WTC11 (cell line): ENCODE measurements at regions not wholly inside any gene's neighbourhood (a gene's known extent, or its start where the extent isn't known, plus 50 kb on each side); places are given as distances from the start of the nearest gene placed in this dataset.

Experiments used
- ATAC-seq: fragments of 200-7000 bp; cut with Tn5 transposase; 2 replicates; pipeline ENCODE4 v1.10.0; 2021; ENCODE audit warnings: mild to moderate bottlenecking, moderate library complexity
- CTCF ChIA-PET: fragments of 300-600 bp; sonication (Branson Sonifier 250); formaldehyde crosslinking; loops from one replicate; lab custom pipeline; 2021; ENCODE audit warnings: antibody characterized with exemption; lab: Charles Lee
- POLR2A ChIA-PET: fragments of 350-600 bp; sonication (Branson Sonifier 250); formaldehyde crosslinking; loops from one replicate; lab custom pipeline; 2021; ENCODE audit warnings: antibody characterized with exemption; lab: Charles Lee
- DNase-seq: peaks from one replicate; pipeline ENCODE4 v3.0.0; 2021; ENCODE audit warnings: low spot score
- H3K27ac Mint-ChIP-seq: 2 replicates; pipeline ENCODE4 v1.8.0; 2021; ENCODE audit warnings: mixed read lengths
- H3K27me3 Mint-ChIP-seq: 2 replicates; pipeline ENCODE4 v1.8.0; 2021; ENCODE audit warnings: low read depth, mild to moderate bottlenecking, moderate library complexity, mixed read lengths
- H3K36me3 Mint-ChIP-seq: 2 replicates; pipeline ENCODE4 v1.8.0; 2021; ENCODE audit warnings: mixed read lengths
- H3K4me1 Mint-ChIP-seq: 2 replicates; pipeline ENCODE4 v1.8.0; 2022; ENCODE audit warnings: mixed read lengths
- H3K4me3 Mint-ChIP-seq: 2 replicates; pipeline ENCODE4 v1.8.0; 2021; ENCODE audit warnings: mild to moderate bottlenecking, moderate library complexity, mixed read lengths
- H3K9me3 Mint-ChIP-seq: 2 replicates; pipeline ENCODE4 v1.8.0; 2021; ENCODE audit warnings: mixed read lengths
- ESRRA ChIP-seq: sonication (generic); formaldehyde crosslinking; IDR thresholded peaks from 2 replicates; pipeline ENCODE4 v1.8.1; 2022; ENCODE audit warnings: mild to moderate bottlenecking, missing genetic modification reagents, borderline replicate concordance
- FOXK1 ChIP-seq: sonication (generic); formaldehyde crosslinking; IDR thresholded peaks from 2 replicates; pipeline ENCODE4 v1.8.0; 2022; ENCODE audit warnings: mild to moderate bottlenecking, moderate library complexity, missing genetic modification reagents
- KAT7 ChIP-seq: sonication (generic); formaldehyde crosslinking; IDR thresholded peaks from 2 replicates; pipeline ENCODE4 v1.8.1; 2023; ENCODE audit warnings: missing genetic modification reagents, mild to moderate bottlenecking, borderline replicate concordance
- MXD4 ChIP-seq: fragments of 250-450 bp; sonication (Bioruptor Pico); IDR thresholded peaks from 2 replicates; pipeline ENCODE4 v1.8.0; 2021; ENCODE audit warnings: mild to moderate bottlenecking, moderate library complexity, borderline replicate concordance
- OVOL2 ChIP-seq: fragments of 250-450 bp; sonication (Bioruptor Pico); IDR thresholded peaks from 2 replicates; pipeline ENCODE4 v1.9.0; 2021; ENCODE audit warnings: mild to moderate bottlenecking, borderline replicate concordance
- SMAD3 ChIP-seq: sonication (generic); formaldehyde crosslinking; IDR thresholded peaks from 2 replicates; pipeline ENCODE4 v1.8.0; 2022; ENCODE audit warnings: missing genetic modification reagents, mild to moderate bottlenecking, borderline replicate concordance
- TEAD1 ChIP-seq: sonication (generic); formaldehyde crosslinking; IDR thresholded peaks from 2 replicates; pipeline ENCODE4 v1.8.0; 2022; ENCODE audit warnings: mild to moderate bottlenecking, missing genetic modification reagents
- ZNF263 ChIP-seq: sonication (generic); formaldehyde crosslinking; IDR thresholded peaks from 2 replicates; pipeline ENCODE4 v1.8.1; 2022; ENCODE audit warnings: low read depth, mild to moderate bottlenecking, moderate library complexity, missing genetic modification reagents
- TF ChIP-seq, protein P1 (sequence below): fragments of 250-450 bp; sonication (Bioruptor Pico); IDR thresholded peaks from 2 replicates; pipeline ENCODE4 v1.9.0; 2021; ENCODE audit warnings: moderate library complexity, mild to moderate bottlenecking, inconsistent platforms, borderline replicate concordance
- TF ChIP-seq, protein P2 (sequence below): sonication (generic); formaldehyde crosslinking; IDR thresholded peaks from 2 replicates; pipeline ENCODE4 v1.8.0; 2023; ENCODE audit warnings: missing genetic modification reagents
- TF ChIP-seq, protein P3 (sequence below): fragments of 200-600 bp; IDR thresholded peaks from 2 replicates; pipeline ENCODE4 v1.8.0; 2022; ENCODE audit warnings: antibody characterized with exemption
- TF ChIP-seq, protein P4 (sequence below): sonication (generic); formaldehyde crosslinking; IDR thresholded peaks from 2 replicates; pipeline ENCODE4 v1.8.0; 2023; ENCODE audit warnings: mild to moderate bottlenecking, missing genetic modification reagents
- TF ChIP-seq, protein P5 (sequence below): sonication (generic); formaldehyde crosslinking; IDR thresholded peaks from 2 replicates; pipeline ENCODE4 v1.8.0; 2022; ENCODE audit warnings: missing genetic modification reagents

DNA sequence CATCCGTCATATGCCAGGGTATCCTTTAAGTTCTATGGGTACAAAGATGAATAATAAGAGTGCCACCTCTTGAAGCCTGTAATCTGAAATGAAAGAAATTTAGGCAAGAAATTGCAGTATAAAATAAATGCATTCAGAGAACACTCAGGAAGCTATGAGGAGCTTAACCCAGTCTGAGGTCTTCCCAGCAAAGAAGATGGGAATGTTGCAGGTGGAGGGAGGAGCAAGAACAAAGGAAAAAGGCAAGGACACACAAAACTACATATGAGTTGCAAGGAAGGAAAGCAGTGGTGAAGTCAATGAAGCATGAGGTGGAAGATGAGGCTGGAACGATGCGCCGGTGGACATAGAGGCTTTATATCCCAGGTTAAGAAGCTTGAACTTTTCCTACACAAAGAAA, 67.0 kb upstream of the DST start:
- Mint-ChIP-seq H3K9me3 (no peaks in the 10 kb centered on the region), H3K27ac (peak overlapping the region; percentile 85), H3K4me1 (peaks cover 39% of the 10 kb centered on the region), H3K4me3 (no peak overlapping the region), H3K27me3 (no peaks in the 10 kb centered on the region), H3K36me3 (no peaks in the 10 kb centered on the region)
- POLR2A ChIA-PET = no interaction called here
- no peak for DNase-seq
- ATAC-seq = peak; percentile 72
- CTCF ChIA-PET = interaction anchor here (0.5 to 6.5 kb wide), 28 partner anchors 11 to 286 kb away, joined by 3 to 66 read pairs (median 4); no protein-coding TSS in a partner anchor
- TF ChIP-seq FOXK1 (CRISPR knock-in tag) (no peak), TEAD1 (CRISPR knock-in tag) (no peak), SMAD3 (CRISPR knock-in tag) (no peak)
- TF ChIP-seq, protein P1, sequence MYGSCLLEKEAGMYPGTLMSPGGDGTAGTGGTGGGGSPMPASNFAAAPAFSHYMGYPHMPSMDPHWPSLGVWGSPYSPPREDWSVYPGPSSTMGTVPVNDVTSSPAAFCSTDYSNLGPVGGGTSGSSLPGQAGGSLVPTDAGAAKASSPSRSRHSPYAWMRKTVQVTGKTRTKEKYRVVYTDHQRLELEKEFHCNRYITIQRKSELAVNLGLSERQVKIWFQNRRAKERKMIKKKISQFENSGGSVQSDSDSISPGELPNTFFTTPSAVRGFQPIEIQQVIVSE (CRISPR knock-in tag) = no peak
- TF ChIP-seq, protein P2, sequence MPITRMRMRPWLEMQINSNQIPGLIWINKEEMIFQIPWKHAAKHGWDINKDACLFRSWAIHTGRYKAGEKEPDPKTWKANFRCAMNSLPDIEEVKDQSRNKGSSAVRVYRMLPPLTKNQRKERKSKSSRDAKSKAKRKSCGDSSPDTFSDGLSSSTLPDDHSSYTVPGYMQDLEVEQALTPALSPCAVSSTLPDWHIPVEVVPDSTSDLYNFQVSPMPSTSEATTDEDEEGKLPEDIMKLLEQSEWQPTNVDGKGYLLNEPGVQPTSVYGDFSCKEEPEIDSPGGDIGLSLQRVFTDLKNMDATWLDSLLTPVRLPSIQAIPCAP (CRISPR knock-in tag) = no peak

DNA sequence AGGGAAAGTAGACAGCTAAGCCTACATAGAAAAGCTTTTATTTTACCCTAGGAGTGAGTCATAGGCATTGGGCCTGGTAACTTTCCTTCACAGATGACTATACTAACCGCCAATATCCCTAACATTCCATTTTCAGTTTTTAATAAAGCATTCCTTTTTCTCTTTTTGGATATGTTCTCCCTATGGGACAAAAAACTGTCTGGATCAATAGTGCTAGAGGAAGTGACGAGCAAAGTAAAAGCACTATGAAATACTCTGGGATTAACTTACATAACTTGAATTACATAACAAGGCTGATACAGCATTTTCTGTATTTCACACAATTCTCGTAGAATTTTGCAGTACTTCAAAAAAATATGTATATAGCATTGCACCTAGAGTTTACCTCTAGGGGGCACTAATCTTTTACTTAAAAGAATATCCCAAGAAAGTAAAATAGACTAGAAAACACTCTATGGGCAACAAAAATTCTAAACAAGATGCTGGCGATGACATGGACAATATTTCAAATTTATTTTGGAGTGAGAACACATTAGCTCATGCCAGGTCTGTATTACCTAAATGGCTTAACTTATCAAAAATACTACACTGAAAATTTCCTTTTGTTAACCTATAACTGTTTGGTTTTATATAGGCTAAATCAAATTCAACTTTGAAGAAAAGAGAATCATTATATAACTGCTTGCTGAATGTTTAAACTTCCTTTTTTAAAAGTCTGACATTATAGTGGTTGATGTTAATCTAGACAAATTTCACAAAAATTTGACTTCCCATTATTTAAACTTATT, 66.3 kb upstream of the DST start:
- ChIA-PET POLR2A (no interaction called here), CTCF (interaction anchor here (0.7 to 6.5 kb wide), 25 partner anchors 10 to 286 kb away, joined by 3 to 66 read pairs (median 4); no protein-coding TSS in a partner anchor)
- no peak overlapping the region for H3K27ac Mint-ChIP-seq
- no peak for DNase-seq
- no peak for TF ChIP-seq ESRRA (CRISPR knock-in tag)
- TF ChIP-seq, protein P3, sequence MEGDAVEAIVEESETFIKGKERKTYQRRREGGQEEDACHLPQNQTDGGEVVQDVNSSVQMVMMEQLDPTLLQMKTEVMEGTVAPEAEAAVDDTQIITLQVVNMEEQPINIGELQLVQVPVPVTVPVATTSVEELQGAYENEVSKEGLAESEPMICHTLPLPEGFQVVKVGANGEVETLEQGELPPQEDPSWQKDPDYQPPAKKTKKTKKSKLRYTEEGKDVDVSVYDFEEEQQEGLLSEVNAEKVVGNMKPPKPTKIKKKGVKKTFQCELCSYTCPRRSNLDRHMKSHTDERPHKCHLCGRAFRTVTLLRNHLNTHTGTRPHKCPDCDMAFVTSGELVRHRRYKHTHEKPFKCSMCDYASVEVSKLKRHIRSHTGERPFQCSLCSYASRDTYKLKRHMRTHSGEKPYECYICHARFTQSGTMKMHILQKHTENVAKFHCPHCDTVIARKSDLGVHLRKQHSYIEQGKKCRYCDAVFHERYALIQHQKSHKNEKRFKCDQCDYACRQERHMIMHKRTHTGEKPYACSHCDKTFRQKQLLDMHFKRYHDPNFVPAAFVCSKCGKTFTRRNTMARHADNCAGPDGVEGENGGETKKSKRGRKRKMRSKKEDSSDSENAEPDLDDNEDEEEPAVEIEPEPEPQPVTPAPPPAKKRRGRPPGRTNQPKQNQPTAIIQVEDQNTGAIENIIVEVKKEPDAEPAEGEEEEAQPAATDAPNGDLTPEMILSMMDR = peak; percentile 41
- ATAC-seq = no peak
- H3K9me3 Mint-ChIP-seq = no peaks in the 10 kb centered on the region
- peaks cover 32% of the 10 kb centered on the region for H3K4me1 Mint-ChIP-seq
- no peaks in the 10 kb centered on the region for H3K27me3 Mint-ChIP-seq
- no peaks in the 10 kb centered on the region for H3K36me3 Mint-ChIP-seq
- no peak overlapping the region for H3K4me3 Mint-ChIP-seq

DNA sequence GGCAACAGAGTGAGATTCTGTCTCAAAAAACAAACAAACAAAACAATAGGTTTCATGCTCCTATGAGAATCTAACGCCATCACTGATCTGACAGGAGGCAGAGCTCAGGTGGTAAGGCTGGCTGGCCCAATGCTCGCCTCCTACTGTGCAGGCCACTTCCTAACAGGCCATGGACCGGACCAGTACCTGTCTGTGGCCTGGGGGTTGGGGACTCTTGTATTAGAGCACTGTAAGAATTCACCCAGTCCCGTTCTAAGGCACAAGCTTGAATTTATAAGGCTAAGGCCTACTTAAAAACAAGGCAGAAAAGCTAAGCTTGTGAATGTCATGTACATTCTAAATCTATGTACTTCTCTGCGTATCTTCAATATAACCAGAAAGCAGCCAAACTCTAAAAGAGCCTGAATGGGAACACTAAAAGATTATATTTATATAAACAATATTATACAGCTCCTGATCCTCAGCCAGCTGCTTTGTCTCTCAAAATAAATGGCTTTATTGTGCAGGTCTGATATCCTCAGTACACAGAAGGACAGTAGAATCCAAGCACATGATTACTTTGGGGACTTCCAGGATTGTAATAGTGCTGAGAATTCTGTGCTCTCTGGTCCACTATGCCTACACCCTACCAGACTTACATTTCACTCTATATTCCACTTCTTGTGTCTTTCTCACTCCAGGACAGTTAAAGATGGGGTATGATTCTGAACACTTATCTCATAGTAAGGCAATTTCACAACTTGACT, 64.5 kb upstream of the DST start:
- ChIA-PET POLR2A (no interaction called here), CTCF (interaction anchor here (1.0 kb wide), 1 partner anchor 144 kb away, joined by 4 read pairs; no protein-coding TSS in a partner anchor)
- DNase-seq (no peak), ATAC-seq (no peak)
- peaks cover 19% of the 10 kb centered on the region for H3K4me1 Mint-ChIP-seq
- H3K27me3 Mint-ChIP-seq = no peaks in the 10 kb centered on the region
- no peak overlapping the region; the same call in 1 of the 2 replicates for H3K27ac Mint-ChIP-seq
- no peak overlapping the region for H3K4me3 Mint-ChIP-seq
- H3K36me3 Mint-ChIP-seq = no peaks in the 10 kb centered on the region
- TF ChIP-seq SMAD3 (CRISPR knock-in tag) (no peak), KAT7 (CRISPR knock-in tag) (no peak), OVOL2 (no peak), MXD4 (CRISPR knock-in tag) (no peak), ZNF263 (CRISPR knock-in tag) (no peak)
- TF ChIP-seq, protein P3 = no peak
- TF ChIP-seq, protein P4, sequence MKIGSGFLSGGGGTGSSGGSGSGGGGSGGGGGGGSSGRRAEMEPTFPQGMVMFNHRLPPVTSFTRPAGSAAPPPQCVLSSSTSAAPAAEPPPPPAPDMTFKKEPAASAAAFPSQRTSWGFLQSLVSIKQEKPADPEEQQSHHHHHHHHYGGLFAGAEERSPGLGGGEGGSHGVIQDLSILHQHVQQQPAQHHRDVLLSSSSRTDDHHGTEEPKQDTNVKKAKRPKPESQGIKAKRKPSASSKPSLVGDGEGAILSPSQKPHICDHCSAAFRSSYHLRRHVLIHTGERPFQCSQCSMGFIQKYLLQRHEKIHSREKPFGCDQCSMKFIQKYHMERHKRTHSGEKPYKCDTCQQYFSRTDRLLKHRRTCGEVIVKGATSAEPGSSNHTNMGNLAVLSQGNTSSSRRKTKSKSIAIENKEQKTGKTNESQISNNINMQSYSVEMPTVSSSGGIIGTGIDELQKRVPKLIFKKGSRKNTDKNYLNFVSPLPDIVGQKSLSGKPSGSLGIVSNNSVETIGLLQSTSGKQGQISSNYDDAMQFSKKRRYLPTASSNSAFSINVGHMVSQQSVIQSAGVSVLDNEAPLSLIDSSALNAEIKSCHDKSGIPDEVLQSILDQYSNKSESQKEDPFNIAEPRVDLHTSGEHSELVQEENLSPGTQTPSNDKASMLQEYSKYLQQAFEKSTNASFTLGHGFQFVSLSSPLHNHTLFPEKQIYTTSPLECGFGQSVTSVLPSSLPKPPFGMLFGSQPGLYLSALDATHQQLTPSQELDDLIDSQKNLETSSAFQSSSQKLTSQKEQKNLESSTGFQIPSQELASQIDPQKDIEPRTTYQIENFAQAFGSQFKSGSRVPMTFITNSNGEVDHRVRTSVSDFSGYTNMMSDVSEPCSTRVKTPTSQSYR (CRISPR knock-in tag) = no peak
- TF ChIP-seq, protein P5, sequence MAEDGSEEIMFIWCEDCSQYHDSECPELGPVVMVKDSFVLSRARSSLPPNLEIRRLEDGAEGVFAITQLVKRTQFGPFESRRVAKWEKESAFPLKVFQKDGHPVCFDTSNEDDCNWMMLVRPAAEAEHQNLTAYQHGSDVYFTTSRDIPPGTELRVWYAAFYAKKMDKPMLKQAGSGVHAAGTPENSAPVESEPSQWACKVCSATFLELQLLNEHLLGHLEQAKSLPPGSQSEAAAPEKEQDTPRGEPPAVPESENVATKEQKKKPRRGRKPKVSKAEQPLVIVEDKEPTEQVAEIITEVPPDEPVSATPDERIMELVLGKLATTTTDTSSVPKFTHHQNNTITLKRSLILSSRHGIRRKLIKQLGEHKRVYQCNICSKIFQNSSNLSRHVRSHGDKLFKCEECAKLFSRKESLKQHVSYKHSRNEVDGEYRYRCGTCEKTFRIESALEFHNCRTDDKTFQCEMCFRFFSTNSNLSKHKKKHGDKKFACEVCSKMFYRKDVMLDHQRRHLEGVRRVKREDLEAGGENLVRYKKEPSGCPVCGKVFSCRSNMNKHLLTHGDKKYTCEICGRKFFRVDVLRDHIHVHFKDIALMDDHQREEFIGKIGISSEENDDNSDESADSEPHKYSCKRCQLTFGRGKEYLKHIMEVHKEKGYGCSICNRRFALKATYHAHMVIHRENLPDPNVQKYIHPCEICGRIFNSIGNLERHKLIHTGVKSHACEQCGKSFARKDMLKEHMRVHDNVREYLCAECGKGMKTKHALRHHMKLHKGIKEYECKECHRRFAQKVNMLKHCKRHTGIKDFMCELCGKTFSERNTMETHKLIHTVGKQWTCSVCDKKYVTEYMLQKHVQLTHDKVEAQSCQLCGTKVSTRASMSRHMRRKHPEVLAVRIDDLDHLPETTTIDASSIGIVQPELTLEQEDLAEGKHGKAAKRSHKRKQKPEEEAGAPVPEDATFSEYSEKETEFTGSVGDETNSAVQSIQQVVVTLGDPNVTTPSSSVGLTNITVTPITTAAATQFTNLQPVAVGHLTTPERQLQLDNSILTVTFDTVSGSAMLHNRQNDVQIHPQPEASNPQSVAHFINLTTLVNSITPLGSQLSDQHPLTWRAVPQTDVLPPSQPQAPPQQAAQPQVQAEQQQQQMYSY (CRISPR knock-in tag) = no peak
- TF ChIP-seq, protein P2 (CRISPR knock-in tag) = no peak
- H3K9me3 Mint-ChIP-seq = no peaks in the 10 kb centered on the region
